ENCODE measurements at regions not wholly inside any gene's neighbourhood (a gene's known extent, or its start where the extent isn't known, plus 50 kb on each side); places are given as distances from the start of the nearest gene placed in this dataset.

GRCh38 chrX:147811803-147812202, 99.9 kb upstream of the FMR1 start:
- H3K9me3 ChIP-seq (replicated peaks in 1 of 2; ENCODE audit: control insufficient read depth in 1 of 2, insufficient read depth in 1 of 2, low read length in 2 of 2): no peaks in the 10 kb centered on the region
- no peak for DNase-seq
- Mint-ChIP-seq H3K4me1 (no peaks in the 10 kb centered on the region), H3K36me3 (no peaks in the 10 kb centered on the region), H3K9me3 (peaks cover 0 to 4% (median 0%) of the 10 kb centered on the region in 7 donors), H3K27ac (no peak overlapping the region), H3K27me3 (ENCODE audit: low read depth in 3 of 3) (no peaks in the 10 kb centered on the region), H3K4me3 (no peak overlapping the region)
- H3K4me2 ChIP-seq (replicated peaks; ENCODE audit: extremely low read depth, low read length, poor library complexity, severe bottlenecking): no peak overlapping the region
- H2AFZ ChIP-seq (ENCODE audit: insufficient read depth, low read depth, low read length, poor library complexity, severe bottlenecking): no peak overlapping the region
- H3K36me3 ChIP-seq (replicated peaks in 1 of 2; ENCODE audit: control insufficient read depth in 1 of 2, insufficient read depth in 2 of 2, low read length in 2 of 2): no peaks in the 10 kb centered on the region
- no peak for TF ChIP-seq CTCF (IDR thresholded peaks at IDR 0.05)
- intact Hi-C loops (cut with micrococcal nuclease): no loop called here
- no peaks in the 10 kb centered on the region for H3K4me1 ChIP-seq (ENCODE audit: control insufficient read depth in 1 of 2, insufficient read depth in 2 of 2, low read length in 2 of 2)
- H3K9ac ChIP-seq (ENCODE audit: insufficient read depth, low read length, poor library complexity, severe bottlenecking): no peak overlapping the region
- H3K79me2 ChIP-seq (ENCODE audit: insufficient read depth, low read length): no peaks in the 10 kb centered on the region
- peaks cover 0 to 2% of the 10 kb centered on the region in 2 donors for H3K27me3 ChIP-seq (ENCODE audit: control insufficient read depth in 2 of 2, insufficient read depth in 2 of 2, low read length in 2 of 2)
- no peaks in the 10 kb centered on the region for H4K20me1 ChIP-seq (ENCODE audit: insufficient read depth, low read length)
- WGBS (ENCODE audit: insufficient coverage): no CpG with 5 or more reads among the region's 2 CpGs
- no peak overlapping the region for H3K4me3 ChIP-seq (replicated peaks in 1 of 3; ENCODE audit: low read depth in 2 of 3, low read length in 3 of 3)
- H3K27ac ChIP-seq (ENCODE audit: low read depth in 1 of 2, low read length in 2 of 2): no peak overlapping the region

- Histone ChIP-seq H3K27me3 (ENCODE audit: control insufficient read depth in 2 of 2, insufficient read depth in 2 of 2, low read length in 2 of 2) (no peaks in the 10 kb centered on the region), H3K79me2 (ENCODE audit: insufficient read depth, low read length) (no peaks in the 10 kb centered on the region), H3K4me1 (ENCODE audit: control insufficient read depth in 1 of 2, insufficient read depth in 2 of 2, low read length in 2 of 2) (no peaks in the 10 kb centered on the region), H3K9me3 (replicated peaks in 1 of 2; ENCODE audit: control insufficient read depth in 1 of 2, insufficient read depth in 1 of 2, low read length in 2 of 2) (peaks cover 7 to 11% of the 10 kb centered on the region in 2 donors), H3K4me3 (replicated peaks in 1 of 3; ENCODE audit: low read depth in 2 of 3, low read length in 3 of 3) (no peak overlapping the region), H4K20me1 (ENCODE audit: insufficient read depth, low read length) (no peaks in the 10 kb centered on the region), H3K36me3 (replicated peaks in 1 of 2; ENCODE audit: control insufficient read depth in 1 of 2, insufficient read depth in 2 of 2, low read length in 2 of 2) (no peaks in the 10 kb centered on the region), H3K9ac (ENCODE audit: insufficient read depth, low read length, poor library complexity, severe bottlenecking) (no peak overlapping the region), H3K27ac (ENCODE audit: low read depth in 1 of 2, low read length in 2 of 2) (no peak overlapping the region), H3K4me2 (replicated peaks; ENCODE audit: extremely low read depth, low read length, poor library complexity, severe bottlenecking) (no peak overlapping the region), H2AFZ (ENCODE audit: insufficient read depth, low read depth, low read length, poor library complexity, severe bottlenecking) (no peak overlapping the region)
- no peak for TF ChIP-seq CTCF (IDR thresholded peaks at IDR 0.05)
- Mint-ChIP-seq H3K27me3 (ENCODE audit: low read depth in 3 of 3) (peaks cover 0 to 1% (median 0%) of the 10 kb centered on the region in 3 donors), H3K4me3 (no peak overlapping the region), H3K36me3 (no peaks in the 10 kb centered on the region), H3K9me3 (peaks cover 9 to 15% (median 13%) of the 10 kb centered on the region in 7 donors), H3K4me1 (no peaks in the 10 kb centered on the region), H3K27ac (no peak overlapping the region)
- intact Hi-C loops (cut with micrococcal nuclease): no loop called here
- WGBS (ENCODE audit: insufficient coverage): no CpG with 5 or more reads among the region's 3 CpGs
- DNase-seq: no peak
Observed at GRCh38 chrX:147827070-147827469, 84.6 kb upstream of the FMR1 start.

Measured in CD14-positive monocyte (primary cell).